RWPE1 (cell line): ENCODE measurements at regions not wholly inside any gene's neighbourhood (a gene's known extent, or its start where the extent isn't known, plus 50 kb on each side); places are given as distances from the start of the nearest gene placed in this dataset.

Source experiments
- CTCF ChIA-PET: fragments of 350-600 bp; sonication (Branson Sonifier 250); formaldehyde crosslinking; extraction: SDS; loops from one replicate; lab custom pipeline; 2021; lab: Yijun Ruan, JAX
- POLR2A ChIA-PET: fragments of 400-600 bp; formaldehyde crosslinking; extraction: SDS; loops from one replicate; lab custom pipeline; 2020; ENCODE audit warnings: antibody characterized with exemption; ENCODE audit not compliant: low non-redundant PET; lab: Yijun Ruan, JAX
- DNase-seq: peaks from one replicate; pipeline ENCODE4 v3.0.0; 2012; ENCODE audit warnings: low spot score
- H3K27ac ChIP-seq: fragments of 450-650 bp; 2 replicates; pipeline ENCODE4 v1.5.1; 2017
- TF ChIP-seq, protein P1 (sequence below): fragments of 450-650 bp; conservative IDR thresholded peaks from 2 replicates; pipeline ENCODE4 v1.5.1; 2017; ENCODE audit warnings: low read depth, mild to moderate bottlenecking

DNA sequence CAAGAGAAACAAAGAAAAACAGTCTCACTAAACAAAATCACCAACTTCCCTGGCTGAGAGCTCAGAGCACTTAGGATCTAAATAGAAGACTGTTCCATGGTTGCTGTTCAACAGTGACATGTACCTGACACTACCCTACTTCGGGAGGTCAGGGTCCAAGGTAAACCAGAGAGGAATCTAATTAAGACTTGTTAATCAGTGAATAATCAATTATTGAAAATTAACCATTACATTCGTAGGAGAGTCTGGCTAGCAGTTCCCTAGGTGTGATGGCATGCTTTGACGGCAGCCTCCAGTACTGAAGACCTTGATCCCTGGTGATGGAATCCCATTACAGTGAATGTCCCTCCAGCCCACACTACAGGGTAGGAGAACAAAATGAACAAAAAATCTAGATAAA, 154.0 kb upstream of the AFDN start:
- POLR2A ChIA-PET: no interaction called here
- CTCF ChIA-PET: no interaction called here
- no peak overlapping the region for H3K27ac ChIP-seq
- TF ChIP-seq, protein P1, sequence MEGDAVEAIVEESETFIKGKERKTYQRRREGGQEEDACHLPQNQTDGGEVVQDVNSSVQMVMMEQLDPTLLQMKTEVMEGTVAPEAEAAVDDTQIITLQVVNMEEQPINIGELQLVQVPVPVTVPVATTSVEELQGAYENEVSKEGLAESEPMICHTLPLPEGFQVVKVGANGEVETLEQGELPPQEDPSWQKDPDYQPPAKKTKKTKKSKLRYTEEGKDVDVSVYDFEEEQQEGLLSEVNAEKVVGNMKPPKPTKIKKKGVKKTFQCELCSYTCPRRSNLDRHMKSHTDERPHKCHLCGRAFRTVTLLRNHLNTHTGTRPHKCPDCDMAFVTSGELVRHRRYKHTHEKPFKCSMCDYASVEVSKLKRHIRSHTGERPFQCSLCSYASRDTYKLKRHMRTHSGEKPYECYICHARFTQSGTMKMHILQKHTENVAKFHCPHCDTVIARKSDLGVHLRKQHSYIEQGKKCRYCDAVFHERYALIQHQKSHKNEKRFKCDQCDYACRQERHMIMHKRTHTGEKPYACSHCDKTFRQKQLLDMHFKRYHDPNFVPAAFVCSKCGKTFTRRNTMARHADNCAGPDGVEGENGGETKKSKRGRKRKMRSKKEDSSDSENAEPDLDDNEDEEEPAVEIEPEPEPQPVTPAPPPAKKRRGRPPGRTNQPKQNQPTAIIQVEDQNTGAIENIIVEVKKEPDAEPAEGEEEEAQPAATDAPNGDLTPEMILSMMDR: no peak
- DNase-seq: no peak

DNA sequence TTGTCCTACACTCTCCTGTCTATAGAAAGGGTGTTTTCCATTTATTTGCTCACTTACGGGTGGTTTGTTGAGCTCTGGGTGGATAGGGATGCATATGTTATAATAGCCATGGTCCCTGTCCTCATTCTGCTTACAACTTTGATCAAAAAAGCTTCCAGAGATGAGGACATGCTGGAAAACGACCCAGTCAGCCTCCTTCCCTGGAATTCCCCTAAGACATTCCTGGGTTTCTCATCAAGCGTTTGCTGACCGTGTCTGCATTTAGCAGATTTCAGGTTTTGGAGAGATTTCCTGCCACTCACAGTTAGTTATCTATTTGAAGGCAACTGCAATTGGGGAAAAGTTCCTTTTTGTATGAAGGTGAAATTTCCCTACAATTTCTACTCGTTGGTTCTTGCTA, 152.8 kb upstream of the AFDN start:
- TF ChIP-seq, protein P1: no peak
- CTCF ChIA-PET: no interaction called here
- POLR2A ChIA-PET: no interaction called here

DNA sequence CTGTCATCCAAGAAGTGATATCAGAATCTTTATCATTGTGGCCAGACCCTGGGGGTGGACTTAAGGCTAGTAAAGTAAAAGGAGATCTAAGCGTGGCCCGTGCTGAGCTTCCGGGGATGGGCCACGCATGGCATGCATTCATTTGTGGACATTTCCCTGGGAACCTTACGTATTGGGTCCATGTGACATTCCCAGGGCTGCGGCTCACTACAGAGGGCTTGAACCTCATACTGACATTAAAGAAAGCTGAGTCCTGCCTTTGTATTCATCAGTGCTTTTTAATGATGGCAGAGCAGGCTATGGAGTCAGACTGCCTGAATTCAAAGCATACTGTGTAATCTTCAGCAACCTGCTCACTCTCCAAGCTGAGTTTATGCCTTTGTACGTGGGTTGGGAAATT, 152.2 kb upstream of the AFDN start:
- no peak overlapping the region for H3K27ac ChIP-seq
- DNase-seq: no peak
- ChIA-PET CTCF (interaction anchor here (0.5 kb wide), 1 partner anchor 355 kb away, joined by 3 read pairs; no protein-coding TSS in a partner anchor), POLR2A (no interaction called here)
- TF ChIP-seq, protein P1: no peak

More for the DNA sequence above, 152.8 kb upstream of the AFDN start:
- DNase-seq: no peak
- H3K27ac ChIP-seq: no peak overlapping the region

DNA sequence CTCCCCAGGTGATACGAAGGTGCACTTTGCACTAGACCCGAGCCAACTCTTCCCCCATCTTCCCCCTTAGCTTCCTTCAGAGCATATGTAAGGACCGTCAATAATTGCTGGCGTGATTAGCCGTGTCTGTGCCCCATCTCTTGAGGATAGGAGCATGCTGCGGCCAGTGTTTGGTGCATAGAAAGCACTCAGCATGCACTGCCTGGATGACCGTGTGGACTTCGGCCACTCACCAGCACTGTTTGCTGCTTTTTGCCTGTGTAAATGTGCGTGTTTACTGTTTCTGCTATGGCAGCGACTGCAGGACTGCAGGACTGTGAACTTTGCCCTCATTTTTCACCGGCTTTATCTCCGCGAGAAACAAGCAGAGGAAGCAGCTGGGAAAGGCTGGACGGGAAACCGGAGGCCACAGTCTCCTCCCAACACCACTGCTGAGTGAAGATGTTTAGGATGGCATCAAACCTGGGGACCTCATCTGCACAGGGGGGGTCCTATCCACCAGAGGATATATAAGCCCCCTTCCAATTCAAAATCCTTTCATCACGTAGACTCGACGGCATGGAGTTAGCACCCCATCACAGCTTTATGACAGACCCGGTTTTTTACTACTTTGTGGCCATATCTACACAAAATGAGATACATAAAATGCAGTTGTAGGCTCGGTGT, 150.6 kb upstream of the AFDN start:
- no peak overlapping the region for H3K27ac ChIP-seq
- TF ChIP-seq, protein P1: no peak
- ChIA-PET CTCF (no interaction called here), POLR2A (no interaction called here)
- DNase-seq: no peak

DNA sequence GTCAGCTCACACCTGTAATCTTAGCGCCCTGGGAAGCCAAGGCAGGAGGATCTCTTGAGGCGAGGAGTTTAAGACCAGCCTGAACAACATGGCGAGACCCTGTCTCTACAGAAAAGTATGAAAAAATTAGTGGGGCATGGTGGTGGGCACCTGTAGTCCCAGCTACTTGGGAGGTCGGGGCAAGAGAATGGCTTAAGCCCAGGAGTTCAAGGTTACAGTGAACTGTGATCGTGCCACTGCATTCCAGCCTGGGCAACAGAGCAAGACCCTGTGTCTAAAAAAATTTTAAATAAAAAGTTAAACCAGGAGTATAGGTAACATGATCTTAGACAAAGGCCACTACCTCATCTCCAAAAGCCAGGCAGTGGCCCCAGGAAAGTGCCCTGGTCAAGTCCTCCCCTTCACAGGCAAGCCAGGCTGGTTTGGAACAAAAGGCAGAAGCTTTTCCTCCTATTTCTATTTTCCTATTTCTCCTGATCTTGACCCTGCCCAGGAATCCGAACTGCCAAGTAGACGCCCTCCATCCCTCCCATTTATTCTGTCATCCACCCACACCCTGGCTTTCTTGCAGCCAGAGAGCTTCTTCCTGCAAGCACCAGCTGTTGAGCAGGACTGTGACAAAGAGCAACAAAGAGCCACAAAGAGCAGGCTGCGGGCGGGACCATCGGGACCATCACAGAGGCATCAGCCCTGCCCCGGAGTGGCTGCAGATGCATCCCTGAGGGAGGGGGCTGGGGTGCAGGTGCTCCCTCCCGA, 149.9 kb upstream of the AFDN start:
- POLR2A ChIA-PET: no interaction called here
- DNase-seq: no peak
- TF ChIP-seq, protein P1: no peak
- H3K27ac ChIP-seq: no peak overlapping the region
- CTCF ChIA-PET: no interaction called here

DNA sequence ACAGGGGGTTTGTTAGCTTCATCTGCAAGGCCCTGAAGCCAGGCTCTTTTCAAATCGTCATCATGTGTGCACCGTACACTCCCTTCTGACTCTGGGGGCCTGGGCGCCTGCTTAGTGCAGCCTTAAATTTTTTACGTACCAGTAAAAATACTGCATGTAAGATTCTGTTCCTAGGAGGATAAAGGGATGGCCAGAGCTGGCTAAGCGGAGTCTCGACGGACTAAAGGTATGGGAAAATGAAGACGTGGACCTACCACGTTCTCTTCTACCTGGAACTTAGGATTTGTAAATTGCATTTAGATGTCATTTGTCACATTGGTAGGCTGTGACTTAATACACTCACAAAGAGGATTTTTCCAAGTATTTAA, 149.3 kb upstream of the AFDN start:
- CTCF ChIA-PET: no interaction called here
- POLR2A ChIA-PET: no interaction called here

More for the DNA sequence above, 149.3 kb upstream of the AFDN start:
- TF ChIP-seq, protein P1: no peak
- DNase-seq: no peak
- no peak overlapping the region for H3K27ac ChIP-seq
